ENCODE measurements at regions not wholly inside any gene's neighbourhood (a gene's known extent, or its start where the extent isn't known, plus 50 kb on each side); places are given as distances from the start of the nearest gene placed in this dataset.

DNA sequence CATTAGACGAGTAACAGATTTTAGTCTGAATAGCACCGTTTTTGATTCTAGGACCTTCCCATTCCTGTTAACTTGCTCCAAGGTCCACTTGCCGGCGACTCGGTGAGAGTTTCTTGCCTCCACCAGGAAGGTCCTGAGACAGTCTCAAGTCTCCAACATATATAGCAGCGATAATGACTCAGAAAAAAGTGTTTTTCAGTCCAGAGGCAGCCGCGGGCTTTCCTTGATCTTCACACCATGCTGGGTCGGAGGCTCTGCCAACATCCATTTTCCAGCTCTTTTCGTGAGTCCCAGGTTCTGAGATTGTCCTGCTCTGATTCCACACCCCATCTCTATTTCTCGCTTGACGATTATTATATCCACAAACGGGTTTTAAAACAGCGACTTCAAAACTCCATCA is 170.5 kb downstream of the GPX5 start:
- Histone ChIP-seq H3K9ac (ENCODE audit: low read length in 3 of 3) (no peak overlapping the region), H3K27me3 (ENCODE audit: control insufficient read depth, insufficient read depth, low read length) (peaks cover 55% of the 10 kb centered on the region), H3K27ac (ENCODE audit: low read depth in 2 of 2, low read length in 2 of 2) (no peak overlapping the region), H3K9me3 (ENCODE audit: control insufficient read depth in 2 of 3, insufficient read depth in 1 of 3, low read length in 3 of 3) (no peaks in the 10 kb centered on the region), H3K36me3 (ENCODE audit: control insufficient read depth in 2 of 3, insufficient read depth in 3 of 3, low read length in 3 of 3) (no peaks in the 10 kb centered on the region), H3K4me1 (ENCODE audit: control insufficient read depth in 2 of 3, insufficient read depth in 2 of 3, low read depth in 1 of 3, low read length in 3 of 3) (no peaks in the 10 kb centered on the region), H3K4me3 (ENCODE audit: low read length in 3 of 3) (no peak overlapping the region)
- TF ChIP-seq, protein P1, sequence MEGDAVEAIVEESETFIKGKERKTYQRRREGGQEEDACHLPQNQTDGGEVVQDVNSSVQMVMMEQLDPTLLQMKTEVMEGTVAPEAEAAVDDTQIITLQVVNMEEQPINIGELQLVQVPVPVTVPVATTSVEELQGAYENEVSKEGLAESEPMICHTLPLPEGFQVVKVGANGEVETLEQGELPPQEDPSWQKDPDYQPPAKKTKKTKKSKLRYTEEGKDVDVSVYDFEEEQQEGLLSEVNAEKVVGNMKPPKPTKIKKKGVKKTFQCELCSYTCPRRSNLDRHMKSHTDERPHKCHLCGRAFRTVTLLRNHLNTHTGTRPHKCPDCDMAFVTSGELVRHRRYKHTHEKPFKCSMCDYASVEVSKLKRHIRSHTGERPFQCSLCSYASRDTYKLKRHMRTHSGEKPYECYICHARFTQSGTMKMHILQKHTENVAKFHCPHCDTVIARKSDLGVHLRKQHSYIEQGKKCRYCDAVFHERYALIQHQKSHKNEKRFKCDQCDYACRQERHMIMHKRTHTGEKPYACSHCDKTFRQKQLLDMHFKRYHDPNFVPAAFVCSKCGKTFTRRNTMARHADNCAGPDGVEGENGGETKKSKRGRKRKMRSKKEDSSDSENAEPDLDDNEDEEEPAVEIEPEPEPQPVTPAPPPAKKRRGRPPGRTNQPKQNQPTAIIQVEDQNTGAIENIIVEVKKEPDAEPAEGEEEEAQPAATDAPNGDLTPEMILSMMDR (IDR thresholded peaks at IDR 0.05; ENCODE audit: borderline replicate concordance, extremely low read depth, insufficient read depth), result no peak
- DNase-seq, result no peak
- intact Hi-C loops (cut with DNase I), result no loop called here
- FAIRE-seq, result no peak

DNA sequence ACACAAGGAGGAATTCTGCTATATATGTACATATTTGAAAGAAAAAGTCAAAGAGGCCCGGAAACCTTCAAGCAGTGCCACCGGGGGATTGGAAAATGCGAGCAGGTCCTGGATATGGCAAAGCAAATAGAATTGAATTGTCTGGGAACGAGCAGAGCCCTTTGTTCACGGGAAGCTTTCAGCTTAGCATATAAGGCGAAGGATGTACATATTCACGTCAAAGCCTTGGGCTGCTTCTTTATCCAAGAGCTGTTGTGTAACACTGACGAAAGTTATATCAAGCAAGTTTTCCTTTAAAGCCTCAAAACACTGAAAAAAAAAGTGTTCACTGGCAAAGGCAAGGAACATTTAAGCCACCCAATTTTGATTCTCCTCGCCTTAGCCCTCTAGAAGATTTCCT is 171.0 kb downstream of the GPX5 start:
- DNase-seq (no peak), FAIRE-seq (no peak)
- Histone ChIP-seq H3K36me3 (ENCODE audit: control insufficient read depth in 2 of 3, insufficient read depth in 3 of 3, low read length in 3 of 3) (no peaks in the 10 kb centered on the region), H3K27me3 (ENCODE audit: control insufficient read depth, insufficient read depth, low read length) (peaks cover 56% of the 10 kb centered on the region), H3K4me1 (ENCODE audit: control insufficient read depth in 2 of 3, insufficient read depth in 2 of 3, low read depth in 1 of 3, low read length in 3 of 3) (no peaks in the 10 kb centered on the region), H3K9me3 (ENCODE audit: control insufficient read depth in 2 of 3, insufficient read depth in 1 of 3, low read length in 3 of 3) (no peaks in the 10 kb centered on the region), H3K27ac (ENCODE audit: low read depth in 2 of 2, low read length in 2 of 2) (no peak overlapping the region), H3K4me3 (ENCODE audit: low read length in 3 of 3) (no peak overlapping the region), H3K9ac (ENCODE audit: low read length in 3 of 3) (no peak overlapping the region)
- TF ChIP-seq, protein P1 (IDR thresholded peaks at IDR 0.05; ENCODE audit: borderline replicate concordance, extremely low read depth, insufficient read depth), result no peak
- intact Hi-C loops (cut with DNase I), result no loop called here

DNA sequence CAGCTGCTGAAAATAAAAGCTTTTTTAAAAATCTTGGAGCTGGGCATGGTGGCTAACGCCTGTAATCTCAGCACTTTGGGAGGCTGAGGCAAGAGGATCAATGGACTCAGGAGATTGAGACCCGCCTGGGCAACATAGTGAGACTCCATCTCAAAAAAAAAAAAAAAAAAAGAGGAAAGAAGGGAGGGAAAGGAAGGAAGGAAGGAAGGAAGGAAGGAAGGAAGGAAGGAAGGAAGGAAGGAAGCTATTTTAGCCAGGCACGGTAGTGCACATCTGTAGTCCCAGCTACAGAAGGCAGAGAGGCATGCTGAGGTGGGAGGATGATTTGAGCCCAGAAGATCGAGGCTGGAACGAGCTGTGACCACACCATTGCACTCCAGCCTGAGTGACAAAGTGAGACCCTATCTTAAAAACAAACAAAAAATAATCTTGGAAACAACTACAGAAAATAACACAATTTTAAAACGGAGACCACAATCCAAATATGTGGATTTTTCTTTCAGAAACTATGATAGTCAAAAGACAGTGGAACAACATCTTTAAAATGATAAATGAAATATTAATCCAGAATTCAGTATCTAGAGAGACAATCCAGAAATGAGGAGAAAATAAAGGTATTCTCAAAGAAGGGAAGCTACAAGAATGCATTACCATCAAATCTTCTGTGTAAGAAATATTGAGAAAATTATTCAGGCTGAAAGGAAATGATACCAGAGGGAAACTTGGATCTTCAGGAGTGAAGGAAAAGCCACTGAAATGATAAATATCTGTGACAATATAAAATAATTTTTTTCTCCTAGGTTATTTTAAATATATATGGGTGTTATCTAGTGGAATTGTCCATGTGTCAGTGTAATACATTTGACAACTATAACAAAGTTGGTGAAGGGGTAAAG is 182.0 kb downstream of the GPX5 start:
- no peaks in the 10 kb centered on the region for H3K36me3 ChIP-seq (ENCODE audit: control insufficient read depth in 2 of 3, insufficient read depth in 3 of 3, low read length in 3 of 3)
- intact Hi-C loops (cut with DNase I), result no loop called here
- no peak overlapping the region for H3K27ac ChIP-seq (ENCODE audit: low read depth in 2 of 2, low read length in 2 of 2)
- no peak overlapping the region for H3K4me3 ChIP-seq (ENCODE audit: low read length in 3 of 3)
- DNase-seq (no peak), FAIRE-seq (no peak)
- H3K9ac ChIP-seq (ENCODE audit: low read length in 3 of 3), result no peak overlapping the region
- no peaks in the 10 kb centered on the region for H3K4me1 ChIP-seq (ENCODE audit: control insufficient read depth in 2 of 3, insufficient read depth in 2 of 3, low read depth in 1 of 3, low read length in 3 of 3)
- TF ChIP-seq, protein P1 (IDR thresholded peaks at IDR 0.05; ENCODE audit: borderline replicate concordance, extremely low read depth, insufficient read depth), result no peak
- H3K9me3 ChIP-seq (ENCODE audit: control insufficient read depth in 2 of 3, insufficient read depth in 1 of 3, low read length in 3 of 3), result peaks cover 2 to 10% (median 2%) of the 10 kb centered on the region in 3 donors
- peaks cover 21% of the 10 kb centered on the region for H3K27me3 ChIP-seq (ENCODE audit: control insufficient read depth, insufficient read depth, low read length)

Measured in kidney (tissue), 13 donors.